Naive thymus-derived CD8-positive, alpha-beta T cell (primary cell): ENCODE measurements at regions not wholly inside any gene's neighbourhood (a gene's known extent, or its start where the extent isn't known, plus 50 kb on each side); places are given as distances from the start of the nearest gene placed in this dataset.

Source experiments
- ATAC-seq, 2 donors: fragments of 150-1000 bp; cut with Tn5 transposase in 1 of 2; sonication (Bioruptor Pico), chemical (Tn5 transposase) in 1 of 2; 1 replicate in 1 of 2; 2 replicates in 1 of 2; pipeline ENCODE4 v1.10.0; 2021; ENCODE audit warnings: mild to moderate bottlenecking in 2 of 2, moderate library complexity in 2 of 2
- POLR2A ChIA-PET: fragments of 350-600 bp; sonication (Branson Sonifier 250); formaldehyde crosslinking; loops from one replicate; lab custom pipeline; 2021; ENCODE audit warnings: antibody characterized with exemption; lab: Charles Lee
- DNase-seq, 10 donors: peaks; one replicate each; pipeline versions ENCODE4 v3.0.0 to v3.0.0-alpha.2; 2020 to 2022
- H3K27ac Mint-ChIP-seq, 10 donors: one replicate each; pipeline ENCODE4 v1.8.0; 2020 to 2022; ENCODE audit warnings: mild to moderate bottlenecking in 10 of 10, mixed read lengths in 10 of 10, moderate library complexity in 4 of 10, inconsistent platforms in 1 of 10
- H3K27me3 Mint-ChIP-seq, 5 donors: one replicate each; pipeline ENCODE4 v1.8.0; 2021 to 2022; ENCODE audit warnings: mixed read lengths in 5 of 5
- H3K36me3 Mint-ChIP-seq, 3 donors: one replicate each; pipeline ENCODE4 v1.8.0; 2020 to 2022; ENCODE audit warnings: mixed read lengths in 3 of 3, mild to moderate bottlenecking in 2 of 3, inconsistent platforms in 1 of 3
- H3K4me1 Mint-ChIP-seq, 4 donors: one replicate each; pipeline ENCODE4 v1.8.0; 2021 to 2022; ENCODE audit warnings: mixed read lengths in 4 of 4
- H3K4me3 Mint-ChIP-seq, 10 donors: one replicate each; pipeline ENCODE4 v1.8.0; 2020 to 2022; ENCODE audit warnings: mild to moderate bottlenecking in 10 of 10, mixed read lengths in 10 of 10, moderate library complexity in 6 of 10, inconsistent platforms in 1 of 10
- H3K9me3 Mint-ChIP-seq, 9 donors: one replicate each; pipeline ENCODE4 v1.8.0; 2020 to 2022; ENCODE audit warnings: mixed read lengths in 9 of 9, mild to moderate bottlenecking in 3 of 9, inconsistent platforms in 1 of 9, moderate library complexity in 1 of 9

- H3K27ac Mint-ChIP-seq: no peak overlapping the region
- no peak for ATAC-seq
- peaks cover 0 to 30% (median 16%) of the 10 kb centered on the region in 9 donors for H3K9me3 Mint-ChIP-seq
- H3K27me3 Mint-ChIP-seq: peaks cover 0 to 17% (median 3%) of the 10 kb centered on the region in 5 donors
- no peak overlapping the region for H3K4me3 Mint-ChIP-seq
- DNase-seq: no peak
- H3K4me1 Mint-ChIP-seq: no peaks in the 10 kb centered on the region
- H3K36me3 Mint-ChIP-seq: peaks cover 0 to 10% (median 0%) of the 10 kb centered on the region in 3 donors
- POLR2A ChIA-PET: no interaction called here
These were observed 200.2 kb upstream of the SOX1 start for GRCh38 chr13:111866731-111867245.

- no peaks in the 10 kb centered on the region for H3K4me1 Mint-ChIP-seq
- H3K4me3 Mint-ChIP-seq: no peak overlapping the region
- no peak for DNase-seq
- peaks cover 0 to 10% (median 0%) of the 10 kb centered on the region in 3 donors for H3K36me3 Mint-ChIP-seq
- ATAC-seq: no peak
- peaks cover 0 to 25% (median 3%) of the 10 kb centered on the region in 5 donors for H3K27me3 Mint-ChIP-seq
- POLR2A ChIA-PET: no interaction called here
- H3K9me3 Mint-ChIP-seq: peaks cover 0 to 30% (median 16%) of the 10 kb centered on the region in 9 donors
- H3K27ac Mint-ChIP-seq: no peak overlapping the region
These were observed 199.3 kb upstream of the SOX1 start for GRCh38 chr13:111867657-111868056.

- peaks cover 0 to 10% (median 0%) of the 10 kb centered on the region in 3 donors for H3K36me3 Mint-ChIP-seq
- H3K27ac Mint-ChIP-seq: no peak overlapping the region
- H3K4me1 Mint-ChIP-seq: no peaks in the 10 kb centered on the region
- H3K9me3 Mint-ChIP-seq: peaks cover 0 to 32% (median 16%) of the 10 kb centered on the region in 9 donors
- POLR2A ChIA-PET: no interaction called here
- H3K4me3 Mint-ChIP-seq: no peak overlapping the region
- DNase-seq: no peak
- H3K27me3 Mint-ChIP-seq: peaks cover 0 to 33% (median 7%) of the 10 kb centered on the region in 5 donors
- no peak for ATAC-seq
These were observed 198.2 kb upstream of the SOX1 start for GRCh38 chr13:111868716-111869115.

GRCh38 chr13:111872475-111873150 lies 194.3 kb upstream of the SOX1 start:
- Mint-ChIP-seq H3K4me1 (no peaks in the 10 kb centered on the region), H3K36me3 (peaks cover 0 to 6% (median 0%) of the 10 kb centered on the region in 3 donors), H3K9me3 (peaks cover 3 to 27% (median 14%) of the 10 kb centered on the region in 9 donors), H3K27ac (no peak overlapping the region), H3K27me3 (peaks cover 3 to 56% (median 13%) of the 10 kb centered on the region in 5 donors), H3K4me3 (no peak overlapping the region)
- POLR2A ChIA-PET: no interaction called here
- DNase-seq (no peak), ATAC-seq (no peak)

- Mint-ChIP-seq H3K27ac (no peak overlapping the region), H3K4me1 (no peaks in the 10 kb centered on the region), H3K36me3 (peaks cover 0 to 4% (median 0%) of the 10 kb centered on the region in 3 donors), H3K9me3 (peaks cover 0 to 17% (median 3%) of the 10 kb centered on the region in 9 donors), H3K4me3 (no peak overlapping the region), H3K27me3 (peaks cover 3 to 56% (median 13%) of the 10 kb centered on the region in 5 donors)
- POLR2A ChIA-PET: no interaction called here
- ATAC-seq (no peak), DNase-seq (no peak)
These were observed 193.2 kb upstream of the SOX1 start for GRCh38 chr13:111873676-111874178.

- ATAC-seq: no peak
These were observed 192.0 kb upstream of the SOX1 start for GRCh38 chr13:111874981-111875380.

GRCh38 chr13:111875915-111876314 lies 191.0 kb upstream of the SOX1 start:
- Mint-ChIP-seq H3K9me3 (peaks cover 0 to 13% (median 0%) of the 10 kb centered on the region in 9 donors), H3K27me3 (peaks cover 3 to 52% (median 13%) of the 10 kb centered on the region in 5 donors), H3K4me3 (no peak overlapping the region), H3K27ac (no peak overlapping the region), H3K36me3 (peaks cover 0 to 4% (median 0%) of the 10 kb centered on the region in 3 donors), H3K4me1 (no peaks in the 10 kb centered on the region)
- POLR2A ChIA-PET: no interaction called here
- ATAC-seq (no peak), DNase-seq (no peak)

More at GRCh38 chr13:111874981-111875380, 192.0 kb upstream of the SOX1 start:
- Mint-ChIP-seq H3K27me3 (peaks cover 3 to 56% (median 13%) of the 10 kb centered on the region in 5 donors), H3K4me1 (no peaks in the 10 kb centered on the region), H3K9me3 (peaks cover 0 to 15% (median 0%) of the 10 kb centered on the region in 9 donors), H3K36me3 (peaks cover 0 to 4% (median 0%) of the 10 kb centered on the region in 3 donors), H3K4me3 (no peak overlapping the region), H3K27ac (no peak overlapping the region)
- POLR2A ChIA-PET: no interaction called here
- no peak for DNase-seq

- peaks cover 2 to 46% (median 13%) of the 10 kb centered on the region in 5 donors for H3K27me3 Mint-ChIP-seq
- ATAC-seq (no peak), DNase-seq (no peak)
- peaks cover 0 to 4% (median 0%) of the 10 kb centered on the region in 3 donors for H3K36me3 Mint-ChIP-seq
- no peaks in the 10 kb centered on the region for H3K4me1 Mint-ChIP-seq
- POLR2A ChIA-PET: no interaction called here
- no peak overlapping the region for H3K27ac Mint-ChIP-seq
- H3K9me3 Mint-ChIP-seq: peaks cover 0 to 12% (median 0%) of the 10 kb centered on the region in 9 donors
- H3K4me3 Mint-ChIP-seq: no peak overlapping the region
These were observed 190.4 kb upstream of the SOX1 start for GRCh38 chr13:111876506-111876905.

GRCh38 chr13:111877906-111878305 lies 189.0 kb upstream of the SOX1 start:
- Mint-ChIP-seq H3K4me3 (no peak overlapping the region), H3K27ac (no peak overlapping the region), H3K4me1 (no peaks in the 10 kb centered on the region), H3K27me3 (peaks cover 2 to 37% (median 14%) of the 10 kb centered on the region in 5 donors), H3K9me3 (peaks cover 0 to 12% (median 2%) of the 10 kb centered on the region in 9 donors), H3K36me3 (peaks cover 0 to 4% (median 0%) of the 10 kb centered on the region in 3 donors)
- DNase-seq (no peak), ATAC-seq (no peak)
- POLR2A ChIA-PET: no interaction called here

- Mint-ChIP-seq H3K27ac (no peak overlapping the region), H3K4me3 (no peak overlapping the region), H3K36me3 (peaks cover 0 to 4% (median 0%) of the 10 kb centered on the region in 3 donors), H3K9me3 (peaks cover 0 to 10% (median 0%) of the 10 kb centered on the region in 9 donors), H3K4me1 (no peaks in the 10 kb centered on the region), H3K27me3 (peaks cover 0 to 27% (median 3%) of the 10 kb centered on the region in 5 donors)
- ATAC-seq (no peak), DNase-seq (no peak)
- POLR2A ChIA-PET: no interaction called here
These were observed 187.2 kb upstream of the SOX1 start for GRCh38 chr13:111879719-111880118.

GRCh38 chr13:111880185-111880584 lies 186.8 kb upstream of the SOX1 start:
- no peak for DNase-seq
- H3K9me3 Mint-ChIP-seq: peaks cover 0 to 10% (median 0%) of the 10 kb centered on the region in 9 donors
- POLR2A ChIA-PET: no interaction called here
- H3K27me3 Mint-ChIP-seq: peaks cover 0 to 23% (median 3%) of the 10 kb centered on the region in 5 donors
- no peaks in the 10 kb centered on the region for H3K4me1 Mint-ChIP-seq
- no peak overlapping the region for H3K27ac Mint-ChIP-seq
- H3K36me3 Mint-ChIP-seq: peaks cover 0 to 4% (median 0%) of the 10 kb centered on the region in 3 donors
- H3K4me3 Mint-ChIP-seq: no peak overlapping the region
- ATAC-seq: no peak

- Mint-ChIP-seq H3K9me3 (peaks cover 0 to 10% (median 4%) of the 10 kb centered on the region in 9 donors), H3K27me3 (peaks cover 0 to 23% (median 3%) of the 10 kb centered on the region in 5 donors), H3K4me1 (no peaks in the 10 kb centered on the region), H3K27ac (no peak overlapping the region), H3K36me3 (peaks cover 0 to 4% (median 0%) of the 10 kb centered on the region in 3 donors), H3K4me3 (no peak overlapping the region)
- no peak for DNase-seq
- ATAC-seq: no peak
- POLR2A ChIA-PET: no interaction called here
These were observed 185.2 kb upstream of the SOX1 start for GRCh38 chr13:111881700-111882099.

- Mint-ChIP-seq H3K27me3 (peaks cover 0 to 19% (median 3%) of the 10 kb centered on the region in 5 donors), H3K27ac (no peak overlapping the region), H3K4me1 (no peaks in the 10 kb centered on the region), H3K36me3 (peaks cover 0 to 4% (median 0%) of the 10 kb centered on the region in 3 donors), H3K9me3 (peaks cover 0 to 10% (median 3%) of the 10 kb centered on the region in 9 donors), H3K4me3 (no peak overlapping the region)
- DNase-seq (no peak), ATAC-seq (no peak)
- POLR2A ChIA-PET: no interaction called here
These were observed 184.6 kb upstream of the SOX1 start for GRCh38 chr13:111882351-111882750.
